H1 (cell line): ENCODE measurements at regions not wholly inside any gene's neighbourhood (a gene's known extent, or its start where the extent isn't known, plus 50 kb on each side); places are given as distances from the start of the nearest gene placed in this dataset.

Experiments
- CTCF ChIA-PET: fragments of 300-600 bp; sonication (Branson Sonifier 250); formaldehyde crosslinking; loops from one replicate; lab custom pipeline; 2021; ENCODE audit not compliant: partially characterized antibody; lab: Charles Lee
- POLR2A ChIA-PET: fragments of 300-600 bp; sonication (Branson Sonifier 250); formaldehyde crosslinking; loops from one replicate; lab custom pipeline; 2021; ENCODE audit warnings: inconsistent platforms; ENCODE audit not compliant: partially characterized antibody; lab: Charles Lee
- DNase-seq, 2 experiments: peaks; one replicate each; pipeline versions ENCODE4 v3.0.0 to v3.0.0-alpha.2; 2010 to 2022; ENCODE audit warnings: low spot score in 2 of 2, low read depth in 1 of 2, mixed read lengths in 1 of 2
- FAIRE-seq: peaks from 2 replicates; lab custom pipeline; 2011; peaks lifted over from hg19 to GRCh38; lab: Jason Lieb, UNC
- H2AFZ ChIP-seq: 2 replicates; pipeline ENCODE4 v1.8.1; 2012; ENCODE audit warnings: low read length, inconsistent platforms
- H2AK5ac ChIP-seq: 2 replicates; pipeline ENCODE4 v1.6.1; 2013; ENCODE audit warnings: low read depth, low read length
- H2BK120ac ChIP-seq: replicated peaks from 2 replicates; pipeline ENCODE3; 2013; ENCODE audit warnings: low read depth, low read length, inconsistent platforms
- H2BK12ac ChIP-seq: 2 replicates; pipeline ENCODE4 v1.6.1; 2013; ENCODE audit warnings: low read depth, low read length
- H2BK15ac ChIP-seq: 2 replicates; pipeline ENCODE4 v1.6.1; 2013; ENCODE audit warnings: low read length
- H2BK20ac ChIP-seq: 2 replicates; pipeline ENCODE4 v1.6.1; 2013; ENCODE audit warnings: low read length
- H2BK5ac ChIP-seq: 2 replicates; pipeline ENCODE4 v1.6.1; 2013; ENCODE audit warnings: low read depth, low read length
- H3K14ac ChIP-seq: 2 replicates; pipeline ENCODE4 v1.6.1; 2013; ENCODE audit warnings: inconsistent platforms; ENCODE audit not compliant: insufficient read length
- H3K18ac ChIP-seq: 2 replicates; pipeline ENCODE4 v1.6.1; 2013; ENCODE audit warnings: low read length; ENCODE audit errors: extremely low read depth
- H3K23ac ChIP-seq: 2 replicates; pipeline ENCODE4 v1.6.1; 2013; ENCODE audit warnings: inconsistent platforms; ENCODE audit not compliant: insufficient read length
- H3K23me2 ChIP-seq: 2 replicates; pipeline ENCODE4 v1.6.1; 2013; ENCODE audit warnings: low read depth, low read length
- H3K27ac ChIP-seq: 2 replicates; pipeline ENCODE4 v1.6.1; 2011; ENCODE audit warnings: low read depth, low read length, inconsistent platforms
- H3K27me3 ChIP-seq, 4 experiments: replicated peaks in 1 of 4; 1 replicate in 1 of 4; 2 replicates in 3 of 4; pipeline versions ENCODE4 v1.6.1 to v1.8.1; 2011 to 2013; ENCODE audit warnings: low read length in 3 of 4, mild to moderate bottlenecking in 3 of 4, inconsistent platforms in 2 of 4, mixed read lengths in 2 of 4, moderate library complexity in 1 of 4; ENCODE audit not compliant: control insufficient read depth in 3 of 4, insufficient read depth in 3 of 4; ENCODE audit errors: extremely low read depth in 1 of 4
- H3K36me3 ChIP-seq, 4 experiments: 2 replicates each; pipeline versions ENCODE4 v1.6.1 to v1.8.1; 2011 to 2013; ENCODE audit warnings: mild to moderate bottlenecking in 4 of 4, low read length in 3 of 4, moderate library complexity in 2 of 4, control low read depth in 1 of 4, inconsistent platforms in 1 of 4; ENCODE audit not compliant: insufficient read depth in 4 of 4, control insufficient read depth in 2 of 4
- H3K4ac ChIP-seq: replicated peaks from 2 replicates; pipeline ENCODE3; 2013; ENCODE audit warnings: low read length, low read depth, mixed read lengths, inconsistent platforms; ENCODE audit not compliant: insufficient read length
- H3K4me1 ChIP-seq, 4 experiments: replicated peaks in 1 of 4; 1 replicate in 1 of 4; 2 replicates in 3 of 4; pipeline versions ENCODE4 v1.6.1 to v1.8.1; 2011 to 2013; ENCODE audit warnings: low read length in 3 of 4, inconsistent platforms in 2 of 4, mixed read lengths in 1 of 4; ENCODE audit not compliant: insufficient read depth in 4 of 4, control insufficient read depth in 3 of 4
- H3K4me2 ChIP-seq, 2 experiments: 2 replicates each; pipeline versions ENCODE4 v1.6.1 to v1.8.1; 2011 to 2013; ENCODE audit warnings: low read depth in 2 of 2, low read length in 2 of 2, control low read depth in 1 of 2, inconsistent platforms in 1 of 2, mild to moderate bottlenecking in 1 of 2; ENCODE audit not compliant: insufficient read depth in 1 of 2
- H3K4me3 ChIP-seq, 4 experiments: fragments of 200-600, 300-600 bp in 1 of 4; sonication (generic), shearing (Covaris generic), sonication (Bioruptor Twin) in 1 of 4; 2 replicates each; pipeline versions ENCODE4 v1.5.1 to v1.8.1; 2011 to 2016; ENCODE audit warnings: low read length in 4 of 4, low read depth in 3 of 4, control low read depth in 2 of 4, inconsistent platforms in 2 of 4, mild to moderate bottlenecking in 2 of 4, mixed read lengths in 1 of 4, moderate library complexity in 1 of 4; ENCODE audit not compliant: insufficient read depth in 2 of 4; ENCODE audit errors: extremely low read depth in 1 of 4
- H3K56ac ChIP-seq: replicated peaks from 2 replicates; pipeline ENCODE3; 2013; ENCODE audit warnings: low read depth, mild to moderate bottlenecking, mixed read lengths, low read length, inconsistent platforms; ENCODE audit not compliant: insufficient read length
- H3K79me1 ChIP-seq: 2 replicates; pipeline ENCODE4 v1.6.1; 2013; ENCODE audit warnings: low read depth, low read length, control low read depth
- H3K79me2 ChIP-seq, 2 experiments: 2 replicates each; pipeline versions ENCODE4 v1.6.1 to v1.8.1; 2012 to 2013; ENCODE audit warnings: low read length in 2 of 2, mild to moderate bottlenecking in 2 of 2, inconsistent platforms in 1 of 2; ENCODE audit not compliant: insufficient read depth in 2 of 2, control insufficient read depth in 1 of 2
- H3K9ac ChIP-seq, 4 experiments: replicated peaks in 1 of 4; 1 replicate in 1 of 4; 2 replicates in 3 of 4; pipeline versions ENCODE4 v1.6.1 to v1.8.1; 2011 to 2013; ENCODE audit warnings: low read depth in 3 of 4, low read length in 3 of 4, control low read depth in 2 of 4, mild to moderate bottlenecking in 2 of 4, moderate library complexity in 2 of 4, inconsistent platforms in 1 of 4; ENCODE audit errors: extremely low read depth in 1 of 4
- H3K9me3 ChIP-seq, 2 experiments: 2 replicates each; pipeline versions ENCODE4 v1.6.1 to v1.8.1; 2012 to 2013; ENCODE audit warnings: mild to moderate bottlenecking in 2 of 2, moderate library complexity in 2 of 2, control low read depth in 1 of 2, inconsistent platforms in 1 of 2, low read depth in 1 of 2, low read length in 1 of 2, mixed read lengths in 1 of 2; ENCODE audit not compliant: insufficient read depth in 2 of 2
- H4K20me1 ChIP-seq, 2 experiments: replicated peaks in 1 of 2; 2 replicates each; pipeline versions ENCODE3 to v1.8.1; 2011 to 2013; ENCODE audit warnings: inconsistent platforms in 2 of 2, low read length in 2 of 2, mild to moderate bottlenecking in 1 of 2; ENCODE audit not compliant: insufficient read depth in 2 of 2, control insufficient read depth in 1 of 2
- H4K5ac ChIP-seq: 2 replicates; pipeline ENCODE4 v1.6.1; 2013; ENCODE audit warnings: low read length, low read depth, mixed read lengths, inconsistent platforms; ENCODE audit not compliant: insufficient read length
- H4K8ac ChIP-seq: 2 replicates; pipeline ENCODE4 v1.8.0; 2013; ENCODE audit warnings: mild to moderate bottlenecking, moderate library complexity, low read length, inconsistent platforms; ENCODE audit not compliant: insufficient read depth; ENCODE audit errors: extremely low read depth
- H4K91ac ChIP-seq: replicated peaks from 2 replicates; pipeline ENCODE3; 2013; ENCODE audit warnings: low read length, mixed read lengths, inconsistent platforms; ENCODE audit not compliant: insufficient read length
- PHF8 ChIP-seq: fragments of 200-600 bp; sonication (generic); conservative IDR thresholded peaks from 2 replicates; pipeline ENCODE4 v1.7.1; 2012; ENCODE audit warnings: low read depth, mild to moderate bottlenecking, inconsistent platforms, low read length, moderate library complexity
- RFX5 ChIP-seq: IDR thresholded peaks from 2 replicates; pipeline ENCODE4 v1.6.1; 2011; ENCODE audit warnings: low read depth, low read length, improper control_type of control experiment, borderline replicate concordance
- TAF1 ChIP-seq: IDR thresholded peaks from 2 replicates; pipeline ENCODE4 v1.6.1; 2011; ENCODE audit warnings: mild to moderate bottlenecking, low read depth, low read length
- WGBS, 2 experiments: shearing (Covaris generic) in 1 of 2; methylation state at CpG; one replicate each; pipeline versions ENCODE4 v1.1.6 to v1.1.7; 2013 to 2015; ENCODE audit warnings: low lambda C conversion rate in 2 of 2, mixed read lengths in 2 of 2, inconsistent platforms in 1 of 2, low coverage in 1 of 2, missing lambda C conversion rate in 1 of 2; ENCODE audit not compliant: insufficient replicate concordance in 2 of 2, insufficient coverage in 1 of 2, insufficient read length in 1 of 2; ENCODE audit errors: extremely low coverage in 1 of 2, missing lambda C conversion rate in 1 of 2; 5-methylcytosine and 5-hydroxymethylcytosine counted together

DNA sequence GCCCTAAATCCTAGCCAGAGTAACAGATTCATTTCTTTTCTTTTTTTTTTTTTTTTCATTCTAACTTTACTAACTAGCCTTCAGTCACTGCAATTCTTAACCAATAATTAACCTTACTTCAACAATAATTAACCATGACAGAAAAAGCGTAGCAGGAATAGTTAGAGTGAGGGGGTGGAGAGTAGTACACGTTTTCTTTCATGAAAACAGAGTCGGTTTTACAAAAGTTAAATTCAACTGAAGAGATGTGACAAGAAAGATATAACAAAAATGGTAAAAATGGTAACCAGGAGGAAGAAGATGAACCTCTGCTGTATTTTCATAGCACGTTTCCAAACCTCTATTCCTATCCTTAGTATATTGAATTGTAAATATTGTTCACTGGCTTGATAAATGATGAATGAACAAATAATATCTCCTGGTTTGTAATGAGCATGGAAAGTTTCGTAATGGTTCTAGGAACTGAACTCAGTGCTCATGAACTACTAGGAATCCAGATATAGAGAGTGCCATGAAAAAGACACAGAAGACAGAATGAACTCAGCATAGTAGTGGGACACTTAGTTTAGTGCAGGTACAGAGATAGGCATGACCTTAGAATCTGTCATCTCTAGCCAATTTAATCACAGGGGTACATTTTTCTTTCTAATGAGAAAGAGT is 116.5 kb upstream of the ANO5 start:
- H3K23ac ChIP-seq, result no peak overlapping the region
- H2BK5ac ChIP-seq, result no peak overlapping the region
- H2AFZ ChIP-seq, result no peak overlapping the region
- no peak overlapping the region for H3K4me3 ChIP-seq
- no peak overlapping the region for H2BK20ac ChIP-seq
- H3K27ac ChIP-seq, result no peak overlapping the region
- H4K5ac ChIP-seq, result no peak overlapping the region
- H4K20me1 ChIP-seq, result no peaks in the 10 kb centered on the region
- no peak overlapping the region for H3K9ac ChIP-seq
- no peaks in the 10 kb centered on the region for H3K4me1 ChIP-seq
- no peak overlapping the region for H3K4ac ChIP-seq
- no peaks in the 10 kb centered on the region for H3K9me3 ChIP-seq
- H2BK15ac ChIP-seq, result no peak overlapping the region
- H3K79me1 ChIP-seq, result no peaks in the 10 kb centered on the region
- no peak overlapping the region for H4K91ac ChIP-seq
- no peaks in the 10 kb centered on the region for H3K27me3 ChIP-seq
- no peak overlapping the region for H2BK12ac ChIP-seq
- CTCF ChIA-PET, result interaction anchor here (0.7 kb wide), 1 partner anchor 45 kb away, joined by 3 read pairs; no protein-coding TSS in a partner anchor
- WGBS, 2 experiments, result 88% methylated on average over 5 of the region's 5 CpGs; no CpG with 5 or more reads in 1 of the 2 experiments
- DNase-seq (no peak), FAIRE-seq (no peak)
- H3K23me2 ChIP-seq, result no peaks in the 10 kb centered on the region
- no peak overlapping the region for H2AK5ac ChIP-seq
- POLR2A ChIA-PET, result no interaction called here
- no peak overlapping the region for H3K4me2 ChIP-seq
- no peak overlapping the region for H3K14ac ChIP-seq
- no peaks in the 10 kb centered on the region for H3K36me3 ChIP-seq
- no peaks in the 10 kb centered on the region for H3K79me2 ChIP-seq
- no peak overlapping the region for H3K18ac ChIP-seq
- TF ChIP-seq RFX5 (no peak), TAF1 (no peak), PHF8 (no peak)
- H3K56ac ChIP-seq, result no peak overlapping the region
- H4K8ac ChIP-seq, result no peak overlapping the region
- H2BK120ac ChIP-seq, result no peak overlapping the region
